ENCODE measurements at regions not wholly inside any gene's neighbourhood (a gene's known extent, or its start where the extent isn't known, plus 50 kb on each side); places are given as distances from the start of the nearest gene placed in this dataset.
A peak's percentile ranks its signal among the peaks of the same experiment; 100 is the strongest.
"Not testable (repeated sequence)": the region's sequence is repeated elsewhere in the genome, so short reads cannot be mapped to it uniquely, and the experiment has no call there.

DNA sequence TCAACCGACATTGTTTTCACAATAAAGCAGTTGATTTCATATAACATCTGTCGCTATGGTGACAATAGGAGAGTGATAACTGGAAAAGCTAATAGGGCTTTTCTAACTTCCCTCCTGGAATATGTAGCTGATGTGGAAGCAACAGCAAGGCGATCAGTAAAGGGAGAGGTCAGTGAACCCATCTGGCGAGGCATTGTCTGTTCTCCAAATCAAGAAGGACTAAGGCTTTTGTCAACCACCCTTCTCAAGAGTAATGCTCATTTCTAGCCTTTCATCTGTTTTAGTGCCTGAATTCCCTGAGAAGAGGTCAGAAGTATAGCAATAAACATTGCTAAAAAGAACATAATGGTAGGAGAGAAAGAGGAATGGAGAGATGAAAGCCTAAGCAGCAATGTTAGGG, 201.3 kb downstream of the AKAP7 start:
- no peak for DNase-seq (ENCODE audit: low read depth)

DNA sequence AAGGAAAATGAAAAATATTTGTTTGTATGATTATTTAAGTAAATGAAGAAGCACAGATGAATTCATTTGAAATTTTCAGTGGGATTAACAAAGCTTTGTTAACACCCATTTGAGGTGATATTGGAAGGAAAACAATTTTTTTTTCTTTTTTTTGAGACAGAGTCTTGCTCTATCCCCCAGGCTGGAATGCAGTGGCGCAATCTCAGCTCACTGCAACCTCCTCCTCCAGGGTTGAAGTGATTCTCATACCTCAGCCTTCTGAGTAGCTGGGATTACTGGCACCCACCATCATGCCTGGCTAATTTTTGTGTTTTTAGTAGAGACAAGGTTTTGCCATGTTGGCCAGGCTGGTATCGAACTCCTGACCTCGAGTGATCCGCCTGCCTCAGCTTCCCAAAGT, 211.6 kb downstream of the AKAP7 start:
- not testable (repeated sequence) for DNase-seq (ENCODE audit: low read depth)

DNA sequence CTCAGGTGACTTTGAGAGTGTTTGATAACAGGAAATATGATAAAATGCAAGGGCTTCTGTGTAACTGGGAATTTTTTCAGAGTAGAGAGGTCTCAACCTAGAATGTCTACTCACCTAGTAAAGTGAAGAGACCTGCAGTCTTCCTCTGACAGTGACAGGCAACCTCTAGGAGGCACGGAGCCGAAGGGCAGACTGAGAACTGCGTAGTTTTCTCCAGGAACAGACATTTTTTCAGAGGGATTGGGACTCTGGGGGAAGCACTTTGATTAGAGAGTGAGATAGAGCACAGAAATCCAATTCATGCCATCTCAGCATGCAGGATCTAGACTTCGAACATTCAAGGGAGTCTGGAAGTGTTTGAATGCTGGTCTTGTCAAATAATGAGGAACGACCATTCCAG, 213.3 kb downstream of the AKAP7 start:
- no peak for DNase-seq (ENCODE audit: low read depth)

GRCh38 chr6:131349199-131349598, 213.9 kb downstream of the AKAP7 start:
- no peak for DNase-seq (ENCODE audit: low read depth)

GRCh38 chr6:131353106-131353505, 217.8 kb downstream of the AKAP7 start:
- no peak for DNase-seq (ENCODE audit: low read depth)

- no peak for DNase-seq (ENCODE audit: low read depth)
Observed at GRCh38 chr6:131353876-131354275, 218.6 kb downstream of the AKAP7 start.

DNA sequence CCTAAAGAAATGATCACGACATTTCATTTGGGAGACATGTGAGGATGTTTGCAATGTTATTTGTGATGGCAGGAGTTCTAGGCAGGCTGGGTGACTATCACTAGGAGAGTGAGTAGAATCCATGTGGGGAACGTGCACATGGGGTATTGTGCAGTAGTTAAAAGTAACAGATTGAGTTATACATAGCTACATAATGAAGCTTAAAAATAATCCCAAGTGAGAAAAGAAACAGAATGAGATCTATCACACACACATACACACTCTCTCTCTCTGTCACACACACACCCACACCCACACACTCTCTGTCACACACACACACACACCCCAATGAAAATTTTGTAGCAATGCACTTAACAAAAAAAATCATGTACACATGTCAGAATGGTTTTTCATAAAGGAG, 218.7 kb upstream of the ARG1 start:
- no peak for DNase-seq (ENCODE audit: low read depth)

GRCh38 chr6:131356161-131356560, 216.9 kb upstream of the ARG1 start:
- no peak for DNase-seq (ENCODE audit: low read depth)

GRCh38 chr6:131357501-131357900, 215.5 kb upstream of the ARG1 start:
- DNase-seq (ENCODE audit: low read depth), result no peak

DNA sequence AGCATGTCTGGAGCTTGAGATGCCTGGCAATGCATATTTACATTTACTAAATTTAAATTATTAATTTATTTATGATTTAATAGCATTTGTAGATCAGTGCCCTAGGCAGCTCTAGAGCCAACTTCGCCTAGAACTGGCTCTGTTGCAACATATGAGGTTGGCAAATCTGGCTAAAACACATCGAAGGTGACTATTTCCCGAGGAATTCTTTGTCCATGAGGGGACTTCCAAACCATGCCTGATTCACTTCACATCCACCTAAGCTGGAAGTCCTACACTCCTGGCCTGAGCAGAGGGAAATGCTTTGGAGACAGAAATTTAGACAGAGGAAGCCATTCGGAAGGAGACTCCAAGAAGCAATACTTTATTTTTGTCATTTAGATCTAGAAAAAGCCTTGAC, 211.0 kb upstream of the ARG1 start:
- DNase-seq (ENCODE audit: low read depth), result no peak

DNA sequence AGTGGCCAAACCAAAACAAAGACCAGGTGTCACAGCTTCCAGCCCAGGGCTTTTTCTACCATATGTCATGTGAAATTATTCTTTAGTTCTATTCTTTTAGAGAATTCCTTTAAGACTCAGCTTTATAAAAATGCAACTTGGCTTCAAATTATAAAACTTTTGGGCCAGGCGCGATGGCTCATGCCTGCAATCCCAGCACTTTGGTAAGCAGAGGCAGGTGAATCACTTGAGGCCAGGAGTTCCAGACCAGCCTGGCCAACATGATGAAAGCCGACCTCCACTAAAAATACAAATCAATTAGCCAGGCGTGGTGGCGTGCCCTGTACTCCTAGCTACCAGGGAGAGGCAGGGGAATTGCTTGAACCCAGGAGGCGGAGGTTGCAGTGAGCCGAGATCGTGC, 210.3 kb upstream of the ARG1 start:
- DNase-seq (ENCODE audit: low read depth), result no peak

GRCh38 chr6:131363947-131364834, 208.8 kb upstream of the ARG1 start:
- DNase-seq (ENCODE audit: low read depth), result no peak

DNA sequence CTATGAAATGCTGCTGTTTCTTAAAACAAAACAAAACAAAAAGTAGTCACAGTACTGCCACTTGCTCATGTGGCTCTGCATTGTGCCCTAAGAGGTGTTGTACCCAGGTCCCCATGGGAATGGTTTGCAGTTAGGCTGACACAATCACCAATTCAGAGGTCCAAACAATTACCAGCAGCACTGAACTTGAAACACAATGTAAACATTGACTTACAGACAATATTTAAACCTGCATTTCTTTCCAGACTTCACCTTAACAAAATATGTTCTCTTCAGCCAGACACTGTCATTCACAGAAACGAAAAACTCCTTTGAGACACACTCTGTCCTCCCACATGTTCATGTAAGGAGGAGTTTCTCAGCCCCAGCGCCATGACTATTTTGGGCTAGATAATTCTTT, 206.8 kb upstream of the ARG1 start:
- DNase-seq (ENCODE audit: low read depth), result no peak

GRCh38 chr6:131367206-131367873, 205.7 kb upstream of the ARG1 start:
- no peak for DNase-seq (ENCODE audit: low read depth)

DNA sequence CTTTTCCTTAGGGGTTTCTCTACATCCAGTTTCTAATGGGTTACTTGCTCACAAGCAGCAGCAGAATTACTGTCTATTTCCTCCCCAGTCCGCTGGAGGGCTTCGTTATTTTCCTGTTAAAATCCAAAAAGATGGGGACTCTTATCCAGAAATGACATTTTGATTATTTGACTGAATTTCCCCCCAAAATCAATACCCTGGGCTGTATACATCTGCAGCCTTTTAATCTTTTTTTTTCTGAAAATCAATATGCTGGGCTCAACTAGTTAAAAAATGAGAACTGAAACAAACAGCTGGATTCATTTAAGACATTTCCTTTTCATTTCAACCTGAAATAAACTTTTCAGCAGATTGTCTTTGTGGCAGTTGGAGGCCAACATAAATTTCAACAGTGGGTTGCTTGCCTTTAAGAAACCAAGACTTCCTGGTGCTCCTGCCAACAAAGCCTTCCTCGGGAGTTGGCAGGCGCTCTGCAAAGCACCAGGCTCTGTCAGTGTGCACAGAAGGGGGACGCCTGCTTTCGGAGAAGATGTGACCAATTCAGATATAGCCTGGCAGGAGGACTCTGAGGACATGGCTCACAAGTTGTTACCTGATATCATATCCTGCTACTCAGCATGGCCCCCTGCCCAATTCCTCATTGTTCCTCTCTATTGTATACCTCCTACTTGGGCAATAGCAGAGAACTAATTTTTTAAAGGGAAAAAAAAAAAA, 204.7 kb upstream of the ARG1 start:
- peak; percentile 25 for DNase-seq (ENCODE audit: low read depth)

GRCh38 chr6:131372535-131372934, 200.5 kb upstream of the ARG1 start:
- DNase-seq (ENCODE audit: low read depth), result no peak

DNA sequence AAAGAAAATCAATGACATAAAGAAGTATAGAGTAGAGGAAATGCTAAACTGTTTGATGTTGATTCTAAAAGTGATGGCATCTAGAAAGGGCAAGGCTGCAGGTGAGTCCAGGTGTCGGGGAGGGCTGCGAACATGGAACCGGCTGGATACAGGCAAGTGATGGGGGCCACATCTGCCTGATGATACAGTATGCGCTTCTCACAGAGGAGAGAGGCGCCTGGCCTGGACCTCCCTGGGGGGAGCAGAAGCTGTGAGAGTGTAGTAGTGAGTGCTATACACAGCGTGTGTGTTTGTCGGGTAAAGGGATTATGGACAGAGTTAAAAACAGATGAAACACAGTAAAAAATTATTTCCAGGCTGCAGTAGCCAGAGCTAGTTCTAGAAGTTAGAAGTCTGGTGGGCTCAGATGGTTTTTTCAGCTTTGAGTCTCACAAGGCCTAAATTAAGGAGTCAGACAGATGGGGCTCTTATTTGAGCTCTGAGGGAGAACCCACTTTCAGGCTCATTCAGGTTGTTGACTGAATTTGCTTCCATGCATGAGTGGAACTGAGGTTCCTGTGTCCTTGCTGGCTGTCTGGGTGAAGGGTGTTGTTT, 195.8 kb upstream of the ARG1 start:
- DNase-seq (ENCODE audit: low read depth), result no peak

- no peak for DNase-seq (ENCODE audit: low read depth)
Observed at GRCh38 chr6:131378874-131379273, 194.2 kb upstream of the ARG1 start.

DNA sequence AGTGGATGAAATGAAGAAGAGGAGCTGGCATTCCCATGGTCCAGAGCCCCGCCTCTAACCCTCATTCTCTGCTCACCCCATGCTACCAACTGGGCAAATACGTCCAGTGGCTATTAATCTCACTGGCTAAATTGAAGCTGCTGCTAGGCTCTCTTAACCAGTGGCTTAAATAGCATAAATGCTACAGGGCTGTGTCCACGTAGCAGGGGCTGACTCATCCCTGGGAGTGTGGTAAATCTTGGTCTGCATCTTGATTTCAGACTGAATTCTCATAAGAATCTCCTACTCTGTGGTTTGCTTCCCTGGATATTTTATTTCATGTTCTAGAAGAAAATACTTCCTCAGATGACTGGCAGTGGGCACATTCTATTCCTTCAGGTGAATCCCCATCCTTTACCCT, 193.1 kb upstream of the ARG1 start:
- no peak for DNase-seq (ENCODE audit: low read depth)

GRCh38 chr6:131381052-131381708, 191.8 kb upstream of the ARG1 start:
- no peak for DNase-seq (ENCODE audit: low read depth)

DNA sequence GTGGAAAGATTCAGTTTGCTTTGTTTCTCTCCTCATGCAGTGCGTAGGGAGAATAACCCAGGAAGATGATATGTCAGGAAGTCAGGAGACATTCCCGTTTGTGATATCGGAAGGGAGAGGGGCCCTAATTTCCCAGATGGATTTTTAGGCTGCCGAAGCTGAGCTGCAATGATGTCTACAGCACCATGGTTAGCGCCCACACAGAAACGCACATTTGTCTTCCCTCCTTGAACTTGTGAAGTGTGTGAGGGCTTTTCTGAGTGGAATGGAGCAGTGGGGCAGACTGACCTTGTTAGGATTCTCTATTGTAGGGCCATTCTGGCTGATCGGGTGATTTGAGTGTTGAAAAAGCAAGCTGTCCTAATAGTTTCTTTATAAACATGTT, 191.3 kb upstream of the ARG1 start:
- DNase-seq (ENCODE audit: low read depth), result no peak

DNA sequence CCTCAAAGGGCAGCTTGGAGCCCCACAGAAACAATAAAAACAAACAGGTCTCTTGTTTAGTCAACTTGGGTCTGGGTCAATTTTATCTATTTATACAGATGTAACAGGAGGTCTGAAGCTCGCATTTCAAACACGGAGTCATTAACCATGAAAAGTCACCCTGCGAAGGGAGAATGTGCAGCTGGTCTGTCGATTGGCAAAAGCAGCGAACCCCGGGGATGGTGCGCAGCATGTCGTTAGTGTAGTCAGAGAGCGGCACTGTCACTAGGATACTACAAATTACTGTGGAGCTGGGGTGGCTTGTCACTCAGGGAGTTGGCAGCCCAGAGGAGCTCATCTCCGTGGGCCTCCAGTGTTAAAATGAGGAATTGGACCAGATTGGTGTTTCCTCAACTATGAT, 190.4 kb upstream of the ARG1 start:
- no peak for DNase-seq (ENCODE audit: low read depth)

All from forelimb muscle (tissue), 1 donor.